GM18507 (cell line): ENCODE measurements at regions not wholly inside any gene's neighbourhood (a gene's known extent, or its start where the extent isn't known, plus 50 kb on each side); places are given as distances from the start of the nearest gene placed in this dataset.

Experiments used
- DNase-seq: peaks from one replicate; pipeline ENCODE4 v3.0.0; 2011; ENCODE audit warnings: low read depth; ENCODE audit not compliant: insufficient read length; ENCODE audit errors: extremely low spot score
- FAIRE-seq: peaks from 2 replicates; lab custom pipeline; 2011; peaks lifted over from hg19 to GRCh38; lab: Jason Lieb, UNC

DNA sequence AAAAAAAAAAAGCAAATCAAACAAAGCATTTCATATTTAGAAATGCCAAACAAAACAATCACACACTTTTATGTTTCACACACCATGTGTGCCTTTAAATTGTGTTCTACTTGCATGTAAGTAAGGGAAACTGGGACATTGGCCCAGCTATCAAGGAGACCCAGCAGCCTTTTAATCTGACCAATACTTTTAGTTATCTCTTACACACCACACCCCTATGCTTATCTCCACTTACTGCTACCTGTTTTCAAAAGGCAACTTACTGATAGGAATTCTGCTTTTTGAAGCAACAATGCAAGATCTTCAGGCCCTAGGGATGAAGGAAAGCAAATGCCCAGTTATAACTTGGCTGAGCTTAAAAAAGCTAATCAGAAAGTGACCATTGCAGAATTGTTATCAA, 1244.8 kb upstream of the SORCS1 start:
- FAIRE-seq (no peak), DNase-seq (no peak)

DNA sequence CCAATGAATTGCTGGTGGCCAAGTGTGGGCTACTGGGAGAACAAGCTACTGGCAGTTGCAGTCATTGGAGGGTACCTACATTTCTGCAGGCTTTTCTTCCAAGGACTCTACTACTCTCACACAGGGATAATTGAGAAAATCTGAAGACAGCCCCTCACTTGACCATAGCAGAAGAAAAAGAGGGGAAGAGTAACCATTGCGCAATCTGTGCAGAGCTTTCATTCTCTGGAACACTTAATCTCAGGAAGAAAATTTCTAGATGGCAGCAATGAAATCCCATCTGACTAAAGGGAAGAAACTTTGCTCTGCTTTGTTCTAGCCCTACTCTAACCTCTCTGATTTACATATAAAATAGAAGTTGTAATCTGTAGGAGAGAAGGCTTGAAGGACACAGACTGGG, 1239.6 kb upstream of the SORCS1 start:
- DNase-seq: no peak
- FAIRE-seq: no peak

DNA sequence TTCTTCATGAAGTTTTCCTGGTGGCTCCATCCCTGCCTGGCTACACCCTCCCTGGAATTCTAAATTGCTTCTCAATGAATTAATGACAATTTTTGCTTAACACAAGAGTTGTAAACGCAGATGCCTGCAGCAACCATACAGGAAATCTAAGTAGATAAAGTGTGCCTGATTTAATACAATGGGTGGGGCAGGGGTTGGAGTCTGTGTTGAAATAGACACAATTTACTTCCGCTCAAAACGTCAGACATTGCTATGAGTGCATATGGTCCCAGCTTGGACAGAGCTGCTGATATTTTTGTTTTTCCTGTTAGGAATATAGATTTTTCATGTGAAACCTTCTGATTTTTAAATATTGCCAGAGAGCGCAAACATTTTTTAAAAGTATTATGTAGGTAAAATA, 1235.0 kb upstream of the SORCS1 start:
- no peak for FAIRE-seq
- no peak for DNase-seq

DNA sequence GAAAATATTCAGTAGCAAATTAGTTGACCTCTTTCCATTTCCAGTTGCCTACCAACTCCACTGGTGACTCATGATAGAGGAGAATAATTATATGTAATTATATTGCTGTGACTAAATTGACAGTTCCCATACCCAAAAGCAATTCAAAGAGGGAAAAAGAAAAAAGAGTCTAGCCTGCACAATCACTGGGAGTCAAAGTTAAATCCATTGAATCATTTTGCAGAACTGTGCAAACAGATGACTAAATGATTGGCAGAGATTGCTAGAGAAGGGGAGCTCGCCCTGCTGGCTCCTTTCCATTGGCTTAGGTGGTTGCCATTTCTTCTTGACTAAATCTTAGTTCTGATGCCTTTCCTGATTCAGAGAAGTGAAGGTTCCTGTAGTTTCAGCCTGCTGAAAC, 1228.6 kb upstream of the SORCS1 start:
- FAIRE-seq (no peak), DNase-seq (no peak)

DNA sequence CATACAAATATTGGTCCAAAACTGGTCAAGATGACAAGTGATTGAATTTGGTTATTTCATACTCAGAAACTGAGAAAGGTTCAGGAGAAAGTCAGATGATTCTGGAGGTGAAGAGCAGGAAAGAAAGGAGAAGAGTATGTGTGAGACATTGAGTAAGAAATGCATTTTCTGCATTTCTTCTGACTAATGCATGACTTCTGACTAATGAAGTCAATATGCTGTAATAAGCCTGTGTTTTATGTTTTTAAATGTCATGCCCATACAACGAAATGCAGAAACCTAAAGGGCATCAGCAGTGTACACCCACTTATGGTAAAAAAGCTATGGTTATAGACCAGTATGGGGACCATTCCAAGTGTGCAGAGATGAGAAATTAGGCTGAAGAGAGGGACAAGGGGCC, 1227.8 kb upstream of the SORCS1 start:
- DNase-seq (no peak), FAIRE-seq (no peak)

DNA sequence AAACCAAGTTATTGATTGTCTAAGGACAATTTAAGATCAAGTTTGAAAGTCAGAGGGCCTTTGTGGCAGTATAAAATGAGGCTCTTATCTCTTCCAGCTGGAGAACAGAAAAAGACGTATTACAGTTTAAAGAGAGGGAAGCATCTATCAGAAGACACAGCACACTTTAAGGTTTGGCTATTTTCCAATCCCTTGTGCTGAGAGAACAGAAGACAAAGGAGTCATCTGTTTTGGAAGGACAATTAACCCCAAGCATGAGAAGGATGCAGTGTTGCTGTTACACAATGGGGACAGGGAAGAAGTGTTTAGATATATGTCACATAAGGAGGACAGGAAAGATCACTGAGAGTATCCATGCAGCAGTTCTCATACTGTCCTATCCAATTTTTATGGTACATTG, 1224.2 kb upstream of the SORCS1 start:
- no peak for FAIRE-seq

DNA sequence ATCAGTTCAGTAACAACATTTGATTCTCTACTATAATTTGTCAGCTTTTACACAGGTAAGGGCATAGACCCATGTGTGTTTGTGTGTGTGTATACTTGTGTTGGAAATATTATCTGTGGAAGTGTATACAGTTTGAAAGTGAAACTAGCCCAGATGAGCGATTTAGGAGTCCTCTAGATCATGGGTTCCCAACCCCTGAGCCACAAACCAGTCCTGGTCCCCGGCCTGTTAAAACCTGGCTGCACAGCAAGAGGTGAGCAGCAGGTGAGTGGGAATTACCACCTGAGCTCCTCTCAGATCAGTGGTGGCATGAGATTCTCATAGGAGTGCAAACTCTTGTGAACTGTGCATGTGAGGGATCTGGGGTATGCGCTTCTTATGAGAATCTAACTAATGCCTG, 1221.5 kb upstream of the SORCS1 start:
- FAIRE-seq (no peak), DNase-seq (no peak)

More for the DNA sequence above, 1224.2 kb upstream of the SORCS1 start:
- no peak for DNase-seq

DNA sequence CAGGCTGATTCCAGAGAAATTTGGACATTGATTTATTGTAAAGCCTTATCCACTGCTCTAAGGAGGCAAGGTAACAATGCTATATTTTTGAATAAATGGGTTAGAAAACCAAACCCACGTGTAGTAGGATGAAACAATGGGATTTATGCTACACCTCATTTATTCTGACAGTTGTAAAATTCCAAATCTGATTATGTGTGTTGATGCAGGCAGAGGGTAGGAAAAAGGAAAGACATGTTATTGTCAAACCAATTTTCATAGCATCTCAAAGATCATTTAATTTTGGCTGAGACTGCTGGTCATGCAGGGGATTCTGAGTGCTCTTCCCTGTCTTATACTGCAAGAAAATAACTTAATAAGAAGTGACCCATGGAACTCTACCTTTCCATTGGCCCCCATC, 1219.9 kb upstream of the SORCS1 start:
- DNase-seq (no peak), FAIRE-seq (no peak)

DNA sequence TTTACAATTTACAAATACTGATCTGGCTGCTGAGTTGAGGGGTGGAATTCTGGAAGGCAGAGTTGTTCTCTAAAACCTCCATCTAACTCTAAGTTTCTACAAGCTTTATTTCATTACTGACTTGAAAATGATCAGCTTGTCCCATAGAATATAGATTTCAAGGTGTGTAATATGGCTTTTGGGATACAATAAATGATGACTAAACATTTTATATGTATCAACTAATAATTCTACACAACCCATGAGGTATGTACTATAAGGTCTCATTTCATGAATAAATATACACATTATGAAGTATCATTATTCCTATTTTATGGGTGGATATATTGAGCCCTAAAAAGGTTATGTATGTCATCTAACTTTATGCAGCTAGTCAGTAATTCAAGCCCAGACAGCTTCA, 1214.3 kb upstream of the SORCS1 start:
- DNase-seq (no peak), FAIRE-seq (no peak)

DNA sequence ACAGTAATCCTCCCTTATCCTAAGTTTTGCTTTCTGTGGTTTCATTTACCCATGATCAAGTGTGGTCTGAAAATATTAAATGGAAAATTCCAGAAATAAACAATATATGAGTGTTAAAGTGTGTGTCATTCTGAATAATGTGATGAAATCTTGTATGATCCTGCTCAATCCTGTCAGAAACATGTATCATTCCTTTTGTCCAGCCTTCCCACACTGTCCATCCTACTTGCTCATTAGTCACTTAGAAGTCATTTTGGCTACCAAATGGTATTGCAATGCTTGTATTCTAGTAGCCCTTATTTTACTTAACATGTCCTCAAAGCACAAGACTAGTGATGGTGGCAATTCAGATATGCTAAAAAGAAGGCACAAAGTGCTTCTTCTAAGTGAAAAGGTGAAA, 1211.2 kb upstream of the SORCS1 start:
- FAIRE-seq: no peak

DNA sequence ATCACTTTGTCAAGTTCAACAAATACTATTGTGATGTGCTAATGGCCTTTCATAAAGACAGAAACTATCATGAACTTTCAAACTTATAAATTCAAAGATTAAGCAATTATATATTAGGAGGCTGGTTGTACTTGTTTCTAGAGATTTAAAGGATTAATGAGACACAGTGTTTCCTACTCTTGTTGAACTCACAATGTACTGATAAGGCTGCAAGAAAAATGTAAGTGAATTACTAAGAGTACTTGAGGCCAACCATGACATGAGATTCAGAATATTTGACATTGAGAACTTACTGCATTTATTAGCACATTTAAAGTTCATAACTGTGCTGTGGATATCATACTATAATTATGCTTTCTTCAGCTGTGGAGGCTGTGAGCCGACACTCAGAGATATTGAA, 1210.5 kb upstream of the SORCS1 start:
- no peak for FAIRE-seq
- no peak for DNase-seq

More for the DNA sequence above, 1211.2 kb upstream of the SORCS1 start:
- DNase-seq: no peak

DNA sequence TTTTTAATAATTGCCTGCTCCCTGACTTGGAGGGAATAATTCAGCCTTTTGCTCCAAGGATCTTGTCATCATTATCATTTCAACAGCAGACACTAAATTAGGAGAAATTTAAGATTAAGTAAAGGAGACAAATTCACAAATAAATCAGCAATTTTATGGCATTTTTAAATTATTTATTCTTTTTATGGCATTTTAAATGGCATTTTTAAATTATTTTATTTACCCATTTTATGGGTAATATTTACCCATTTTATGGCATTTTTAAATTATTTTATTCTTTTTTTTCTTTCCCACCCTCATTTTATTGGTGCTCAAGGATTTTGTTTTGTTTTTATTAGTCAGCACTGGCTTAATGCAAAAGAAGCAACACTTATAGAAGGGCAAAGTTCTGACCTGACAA, 1201.0 kb upstream of the SORCS1 start:
- DNase-seq (no peak), FAIRE-seq (no peak)

DNA sequence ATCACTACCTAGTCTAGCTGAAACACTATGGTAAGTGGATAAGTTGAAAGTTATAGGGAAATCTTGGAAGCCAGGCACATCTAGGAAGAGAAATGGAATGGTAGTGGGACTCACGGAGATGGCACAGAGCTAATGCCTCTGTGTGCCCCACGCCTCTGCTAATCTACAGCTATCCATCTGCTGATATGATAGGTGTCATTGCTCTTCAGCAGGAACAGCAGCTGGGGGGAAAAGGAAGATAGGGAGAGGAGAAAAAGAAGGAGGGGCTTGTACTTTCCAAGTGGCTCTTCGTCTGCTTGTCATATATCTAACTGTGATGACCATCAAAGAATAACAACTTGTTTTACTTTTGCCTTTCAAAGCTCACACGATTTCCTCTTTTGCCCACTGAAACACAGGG, 1199.1 kb upstream of the SORCS1 start:
- no peak for DNase-seq
- FAIRE-seq: no peak

DNA sequence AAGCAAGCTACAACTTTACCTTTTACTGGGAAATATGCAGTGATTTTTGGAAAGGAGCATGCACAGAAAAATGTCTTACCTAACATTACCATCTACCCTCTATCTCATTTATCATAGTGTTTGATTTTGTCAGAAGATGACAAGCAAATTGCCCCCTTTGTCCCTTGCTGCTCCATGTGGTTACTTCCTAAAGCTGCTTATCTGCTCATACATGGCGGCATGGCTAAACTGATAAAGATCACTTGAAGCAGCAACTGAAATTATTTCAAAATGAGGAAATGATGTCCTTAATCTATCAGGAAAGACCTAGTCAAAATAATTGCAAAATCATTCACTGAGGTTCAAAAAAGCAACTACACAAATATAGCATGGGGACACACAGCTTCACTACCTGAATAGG, 1198.5 kb upstream of the SORCS1 start:
- FAIRE-seq (no peak), DNase-seq (no peak)

DNA sequence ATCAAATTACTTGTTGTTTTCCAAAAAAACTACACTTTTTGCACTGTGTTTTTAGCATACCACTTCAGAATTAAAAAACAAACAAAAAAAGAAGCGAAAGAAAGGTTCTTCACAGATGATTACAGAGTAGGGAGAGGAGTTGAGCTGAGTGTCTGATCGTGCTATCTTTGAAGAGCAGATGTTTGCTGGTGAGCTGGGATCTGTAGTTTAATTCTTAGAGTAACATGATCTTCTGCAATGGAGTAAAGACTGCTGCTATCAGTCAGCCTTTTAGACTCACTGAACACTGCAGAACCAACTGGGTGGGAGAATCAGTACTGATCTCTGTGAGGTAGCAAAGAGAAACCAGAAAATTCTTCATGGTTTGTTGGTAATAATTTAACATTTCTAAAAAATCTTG, 1197.8 kb upstream of the SORCS1 start:
- DNase-seq: no peak
- FAIRE-seq: no peak

DNA sequence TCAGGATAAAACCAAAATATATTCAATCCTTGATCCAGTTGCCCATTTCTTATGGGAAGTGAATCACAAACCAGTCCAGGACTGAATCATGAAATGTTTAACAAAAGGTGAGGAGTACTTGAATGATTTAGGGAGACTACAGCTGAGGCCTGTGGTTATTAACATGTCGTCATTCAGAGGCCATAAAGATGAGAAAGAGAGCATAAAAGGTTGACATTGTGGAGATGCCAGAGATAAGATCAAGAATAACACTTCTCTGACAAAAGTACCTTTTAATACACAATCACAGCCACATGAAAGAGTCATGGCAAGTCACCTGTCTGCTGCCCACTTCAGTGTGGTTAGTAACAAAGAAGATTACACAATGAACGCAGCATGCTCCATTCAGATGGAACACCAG, 1195.7 kb upstream of the SORCS1 start:
- DNase-seq (no peak), FAIRE-seq (no peak)

DNA sequence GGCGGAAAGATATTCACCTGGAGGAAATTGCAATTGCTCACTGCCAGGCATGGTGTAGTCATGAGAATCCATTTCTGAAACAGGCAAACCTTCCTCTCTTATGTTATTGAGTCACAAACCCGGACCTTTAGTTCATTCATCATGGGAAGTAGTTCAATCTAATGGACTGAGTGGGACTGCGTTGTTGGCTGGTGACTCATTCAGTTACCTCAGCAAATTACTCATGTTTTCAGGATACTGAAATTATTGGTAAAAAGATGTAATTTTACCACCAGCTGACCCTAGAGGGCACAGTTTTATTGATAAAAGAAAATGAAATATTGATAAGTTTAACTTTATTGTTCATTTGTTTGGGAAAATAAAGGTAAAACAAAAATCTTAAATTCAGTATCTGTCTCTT, 1194.4 kb upstream of the SORCS1 start:
- no peak for DNase-seq
- FAIRE-seq: no peak

DNA sequence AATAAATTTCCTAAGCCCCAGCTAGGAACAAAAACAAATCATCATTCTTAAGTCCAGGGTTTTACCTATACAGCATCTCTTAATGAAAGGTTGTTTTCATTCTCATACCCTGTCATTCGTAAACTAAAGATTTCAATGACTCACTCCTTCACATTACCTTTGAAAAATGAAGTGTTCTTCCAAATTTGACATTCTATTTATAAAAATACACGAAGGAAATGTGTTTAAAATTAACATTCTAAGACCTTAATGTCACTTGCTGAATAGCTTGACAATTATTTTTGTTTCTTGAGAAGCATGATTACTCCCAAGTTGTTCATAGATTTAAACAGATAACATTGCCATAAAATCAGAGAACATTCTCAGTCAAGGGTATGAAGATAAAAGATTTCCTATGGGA, 1188.3 kb upstream of the SORCS1 start:
- no peak for DNase-seq
- no peak for FAIRE-seq

DNA sequence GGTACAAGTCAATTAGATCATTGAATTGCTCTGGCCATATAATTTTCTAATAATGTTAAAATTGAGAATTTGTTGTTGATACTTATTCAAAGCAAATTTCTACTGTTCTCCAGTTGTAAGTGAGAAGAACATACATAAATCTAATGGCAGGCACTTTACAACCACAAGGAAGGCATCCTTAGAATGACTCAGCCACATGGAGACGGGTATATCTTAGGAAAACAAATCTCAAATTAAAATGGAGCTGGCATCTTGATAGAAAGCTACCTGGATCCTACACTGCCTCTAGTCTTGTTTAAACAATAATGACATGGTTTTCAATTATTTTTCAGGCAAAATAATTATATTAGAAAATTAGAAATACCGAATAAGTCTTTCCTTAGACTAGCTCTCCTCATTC, 1183.7 kb upstream of the SORCS1 start:
- DNase-seq (no peak), FAIRE-seq (no peak)

DNA sequence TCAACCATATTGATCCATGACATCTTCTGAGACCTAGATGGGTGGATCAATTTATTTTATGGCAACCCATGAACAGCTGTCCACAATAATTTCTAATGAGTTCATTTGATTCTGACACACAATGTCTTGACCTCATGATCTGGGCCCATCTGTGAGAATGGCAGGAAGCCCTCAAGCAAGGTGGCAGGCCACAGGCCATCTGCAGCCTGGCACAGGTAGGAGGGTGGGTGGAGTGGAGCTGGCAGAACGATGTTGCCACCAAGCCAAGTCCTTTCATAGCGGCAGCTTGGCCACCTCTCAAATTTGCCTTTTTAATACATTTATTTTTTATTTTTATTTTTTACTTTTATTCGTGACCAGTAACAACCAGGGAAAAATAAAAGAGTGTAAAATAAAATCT, 1181.6 kb upstream of the SORCS1 start:
- no peak for FAIRE-seq

DNA sequence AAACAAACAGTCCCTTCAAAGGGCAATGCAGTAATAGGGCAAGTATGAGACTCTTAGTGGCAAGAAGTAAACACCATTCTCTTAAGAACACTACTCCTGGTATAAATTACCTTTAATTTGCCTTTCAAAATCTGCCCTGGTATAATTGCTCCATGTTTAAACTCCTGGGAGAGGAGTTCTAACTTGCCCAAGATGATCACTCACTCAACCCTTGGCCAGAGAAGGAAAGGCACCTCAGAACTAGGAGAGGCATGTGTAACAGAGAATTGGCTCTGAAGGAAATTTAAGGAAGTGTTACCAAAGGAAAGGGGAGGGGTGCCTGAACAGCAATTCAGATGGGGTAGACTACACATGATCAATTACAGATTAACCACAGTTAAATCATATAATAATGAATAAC, 1173.6 kb upstream of the SORCS1 start:
- FAIRE-seq: no peak

More for the DNA sequence above, 1181.6 kb upstream of the SORCS1 start:
- no peak for DNase-seq

DNA sequence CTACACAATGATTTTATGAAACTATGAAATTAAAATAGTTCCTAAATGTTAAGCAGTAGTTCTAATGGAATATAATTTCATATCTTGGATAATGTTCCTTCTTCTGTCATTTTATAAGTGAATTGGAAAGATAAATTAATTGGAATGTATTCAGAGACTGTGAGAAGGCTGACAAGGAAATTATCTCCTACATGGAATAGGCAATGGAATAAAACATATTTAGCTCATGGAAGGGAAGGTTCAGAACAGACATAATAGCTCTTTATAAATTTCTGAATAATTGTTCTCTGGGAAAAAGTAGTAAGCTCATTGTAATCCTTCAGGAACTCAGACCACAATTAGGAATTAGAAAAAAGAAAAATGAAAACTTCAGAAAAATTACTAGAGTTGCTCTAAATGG, 1172.3 kb upstream of the SORCS1 start:
- DNase-seq: no peak
- FAIRE-seq: no peak

More for the DNA sequence above, 1173.6 kb upstream of the SORCS1 start:
- no peak for DNase-seq

DNA sequence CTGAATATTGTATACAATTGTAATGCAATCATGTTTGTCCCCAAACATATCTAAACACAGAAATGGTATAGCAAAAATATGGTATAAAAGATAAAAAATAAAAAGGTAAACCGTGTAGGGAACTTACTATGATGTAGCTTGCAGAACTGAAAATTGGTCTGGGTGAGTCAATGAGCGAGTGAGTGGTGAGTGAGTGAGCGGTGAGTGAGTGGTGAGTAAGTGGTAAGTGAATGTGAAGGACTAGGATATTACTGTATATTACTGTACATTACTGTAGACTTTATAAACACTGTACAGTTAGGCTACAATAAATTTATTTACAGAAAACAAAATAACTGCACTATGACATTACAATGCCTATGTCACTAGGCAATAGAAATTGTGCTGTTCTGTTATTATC, 1163.2 kb upstream of the SORCS1 start:
- DNase-seq: no peak
- FAIRE-seq: no peak
